ENCODE measurements at regions not wholly inside any gene's neighbourhood (a gene's known extent, or its start where the extent isn't known, plus 50 kb on each side); places are given as distances from the start of the nearest gene placed in this dataset.

GRCh38 chr14:53213761-53214160, 60.6 kb upstream of the DDHD1 start:
- no peak overlapping the region for H2AFZ ChIP-seq (ENCODE audit: low read length)
- no peaks in the 10 kb centered on the region for H3K79me2 ChIP-seq (ENCODE audit: control insufficient read depth in 1 of 2, insufficient read depth in 2 of 2, low read length in 2 of 2)
- no peak overlapping the region for H3K14ac ChIP-seq (ENCODE audit: insufficient read length)
- H4K20me1 ChIP-seq (replicated peaks in 1 of 2; ENCODE audit: control insufficient read depth in 1 of 2, insufficient read depth in 2 of 2, low read length in 2 of 2) = no peaks in the 10 kb centered on the region
- H4K5ac ChIP-seq (ENCODE audit: insufficient read length, low read depth, low read length) = no peak overlapping the region
- no peak overlapping the region for H4K8ac ChIP-seq (ENCODE audit: extremely low read depth, insufficient read depth, low read length)
- H3K4me2 ChIP-seq (ENCODE audit: insufficient read depth in 1 of 2, low read depth in 2 of 2, low read length in 2 of 2) = no peak overlapping the region
- no peak overlapping the region for H3K9ac ChIP-seq (replicated peaks in 1 of 4; ENCODE audit: extremely low read depth in 1 of 4, low read depth in 3 of 4, low read length in 3 of 4)
- H3K4ac ChIP-seq (replicated peaks; ENCODE audit: insufficient read length, low read depth, low read length) = no peak overlapping the region
- H2BK120ac ChIP-seq (replicated peaks; ENCODE audit: low read depth, low read length) = no peak overlapping the region
- FAIRE-seq = no peak
- H2BK15ac ChIP-seq (ENCODE audit: low read length) = no peak overlapping the region
- ChIA-PET CTCF (ENCODE audit: partially characterized antibody) (interaction anchor here (1.1 to 2.1 kb wide), 3 partner anchors 10 to 82 kb away, joined by 3 to 8 read pairs (median 6); no protein-coding TSS in a partner anchor), POLR2A (ENCODE audit: partially characterized antibody) (no interaction called here)
- H2BK5ac ChIP-seq (ENCODE audit: low read depth, low read length) = no peak overlapping the region
- no peaks in the 10 kb centered on the region for H3K36me3 ChIP-seq (ENCODE audit: control insufficient read depth in 2 of 4, insufficient read depth in 4 of 4, low read length in 3 of 4)
- no peak overlapping the region for H2BK12ac ChIP-seq (ENCODE audit: low read depth, low read length)
- no peak for DNase-seq (ENCODE audit: low read depth in 1 of 2, low spot score in 2 of 2)
- no peak overlapping the region for H3K23ac ChIP-seq (ENCODE audit: insufficient read length)
- no peak overlapping the region for H3K4me3 ChIP-seq (ENCODE audit: extremely low read depth in 1 of 4, insufficient read depth in 2 of 4, low read depth in 3 of 4, low read length in 4 of 4)
- no peak overlapping the region for H3K18ac ChIP-seq (ENCODE audit: extremely low read depth, low read length)
- no peaks in the 10 kb centered on the region for H3K79me1 ChIP-seq (ENCODE audit: low read depth, low read length)
- H3K56ac ChIP-seq (replicated peaks; ENCODE audit: insufficient read length, low read depth, low read length) = no peak overlapping the region
- WGBS, 2 experiments (ENCODE audit: extremely low coverage in 1 of 2, insufficient coverage in 1 of 2, insufficient read length in 1 of 2, insufficient replicate concordance in 2 of 2, low coverage in 1 of 2, low lambda C conversion rate in 2 of 2, missing lambda C conversion rate in 1 of 2) = 78% methylated on average over 2 of the region's 2 CpGs; no CpG with 5 or more reads in 1 of the 2 experiments
- H2BK20ac ChIP-seq (ENCODE audit: low read length) = no peak overlapping the region
- H2AK5ac ChIP-seq (ENCODE audit: low read depth, low read length) = no peak overlapping the region
- no peaks in the 10 kb centered on the region; a peak in 1 of 7 replicates for H3K4me1 ChIP-seq (replicated peaks in 1 of 4; ENCODE audit: control insufficient read depth in 3 of 4, insufficient read depth in 4 of 4, low read length in 3 of 4)
- H3K27ac ChIP-seq (ENCODE audit: low read depth, low read length) = no peak overlapping the region
- H3K27me3 ChIP-seq (replicated peaks in 1 of 4; ENCODE audit: control insufficient read depth in 3 of 4, extremely low read depth in 1 of 4, insufficient read depth in 3 of 4, low read length in 3 of 4) = no peaks in the 10 kb centered on the region
- H3K9me3 ChIP-seq (ENCODE audit: insufficient read depth in 2 of 2, low read depth in 1 of 2, low read length in 1 of 2) = no peaks in the 10 kb centered on the region
- H4K91ac ChIP-seq (replicated peaks; ENCODE audit: insufficient read length, low read length) = no peak overlapping the region
- 0 out of 2 replicates have a peak, but pooled peaks cover 2% of the 10 kb centered on the region for H3K23me2 ChIP-seq (ENCODE audit: low read depth, low read length)
- TF ChIP-seq TBP (IDR thresholded peaks at IDR 0.05; ENCODE audit: low read depth, low read length) (no peak), TAF7 (optimal IDR thresholded peaks at IDR 0.05; ENCODE audit: borderline replicate concordance, low read depth, low read length) (no peak), TEAD4 (IDR thresholded peaks at IDR 0.05; ENCODE audit: low read depth, low read length) (no peak), GABPA (IDR thresholded peaks at IDR 0.05; ENCODE audit: borderline replicate concordance, insufficient read depth, low read length) (no peak), FOSL1 (IDR thresholded peaks at IDR 0.05; ENCODE audit: insufficient read depth, low read depth, low read length) (no peak), ZNF274 (IDR thresholded peaks at IDR 0.05; ENCODE audit: borderline replicate concordance, extremely low read depth, low read length) (no peak), YY1 (IDR thresholded peaks at IDR 0.05; ENCODE audit: low read depth, low read length) (no peak), CBX5 (IDR thresholded peaks at IDR 0.05; ENCODE audit: low read depth, low read length) (no peak), NRF1 (IDR thresholded peaks at IDR 0.05; ENCODE audit: low read depth, low read length) (no peak), CREB1 (IDR thresholded peaks at IDR 0.05) (no peak), SIRT6 (IDR thresholded peaks at IDR 0.05; ENCODE audit: low read length) (no peak), BACH1 (IDR thresholded peaks at IDR 0.05; ENCODE audit: low read length) (no peak), EGR1 (IDR thresholded peaks at IDR 0.05; ENCODE audit: borderline replicate concordance, low read depth, low read length) (no peak), KDM5A (IDR thresholded peaks at IDR 0.05; ENCODE audit: low read length) (no peak), CTBP2 (IDR thresholded peaks at IDR 0.05; ENCODE audit: borderline replicate concordance, insufficient read depth, insufficient read length, low read length) (no peak), SP2 (IDR thresholded peaks at IDR 0.05; ENCODE audit: low read length) (no peak), EP300 (IDR thresholded peaks at IDR 0.05; ENCODE audit: borderline replicate concordance in 1 of 2, low read depth in 2 of 2, low read length in 2 of 2) (no peak)

Measured in H1 (cell line).